DMS 273 (cell line): ENCODE measurements at regions not wholly inside any gene's neighbourhood (a gene's known extent, or its start where the extent isn't known, plus 50 kb on each side); places are given as distances from the start of the nearest gene placed in this dataset.
"Not testable (repeated sequence)": the region's sequence is repeated elsewhere in the genome, so short reads cannot be mapped to it uniquely, and the experiment has no call there.

Experiments used
- DNase-seq: peaks from one replicate; lab custom pipeline; 2025; ENCODE audit not compliant: unreplicated experiment; lab: John Stamatoyannopoulos, UW

DNA sequence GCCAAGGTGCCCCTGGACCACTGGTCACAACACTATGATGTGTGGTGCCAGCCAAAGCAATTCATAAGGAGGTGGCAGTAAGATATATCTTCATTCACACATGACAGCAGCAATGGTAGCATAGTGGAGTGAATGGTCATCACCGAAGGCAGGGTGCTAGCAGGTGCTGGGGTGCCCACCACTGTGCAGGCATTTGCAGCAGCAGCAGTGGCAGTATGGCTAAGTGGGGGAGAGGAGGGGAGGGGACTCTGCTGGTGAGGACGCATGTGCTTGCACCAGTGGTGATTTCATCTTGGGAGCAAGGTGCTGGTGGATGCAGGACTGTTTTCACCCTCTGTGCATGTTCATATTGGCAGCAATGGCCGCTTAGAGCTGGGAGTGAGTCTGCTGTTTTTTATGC is 419.1 kb upstream of the KLHL4 start:
- DNase-seq, result no peak

DNA sequence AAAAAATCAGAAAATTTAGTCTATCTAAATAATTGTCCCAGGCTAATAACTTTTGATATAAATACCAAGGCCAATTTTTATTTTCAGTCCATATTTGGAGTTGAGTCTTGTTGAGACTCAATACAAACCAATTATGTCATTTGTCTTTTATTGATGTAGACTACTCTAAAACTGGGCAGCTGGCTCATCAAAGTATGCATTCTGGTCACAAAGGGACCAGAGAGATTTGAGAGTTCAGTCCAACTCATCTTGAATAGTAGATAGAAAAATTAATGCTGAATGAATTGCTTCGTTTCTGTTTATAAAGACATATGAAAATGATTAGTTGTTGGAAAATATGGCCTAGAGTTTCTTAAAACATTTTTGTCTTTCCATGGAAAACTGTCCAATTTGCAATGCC is 412.5 kb upstream of the KLHL4 start:
- no peak for DNase-seq

DNA sequence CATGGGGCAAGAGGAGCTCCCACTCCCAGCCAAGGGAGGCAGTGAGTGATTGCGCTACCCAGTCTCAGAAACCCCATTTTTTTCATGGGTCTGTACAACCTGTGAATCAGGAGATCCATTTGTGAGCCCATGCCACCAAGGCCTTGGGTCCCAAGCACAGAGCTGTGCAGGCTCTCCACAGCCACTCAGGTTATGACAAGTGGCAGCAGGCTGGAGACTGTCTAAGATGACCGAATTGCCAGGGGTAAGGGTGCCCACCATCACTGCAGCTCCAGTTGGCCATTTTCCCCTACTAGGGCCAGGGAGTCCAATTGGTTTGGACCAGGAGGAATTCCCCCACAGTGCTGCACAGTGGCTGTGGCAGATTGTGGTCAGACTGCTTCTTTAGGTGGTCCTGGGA is 407.5 kb upstream of the KLHL4 start:
- no peak for DNase-seq

DNA sequence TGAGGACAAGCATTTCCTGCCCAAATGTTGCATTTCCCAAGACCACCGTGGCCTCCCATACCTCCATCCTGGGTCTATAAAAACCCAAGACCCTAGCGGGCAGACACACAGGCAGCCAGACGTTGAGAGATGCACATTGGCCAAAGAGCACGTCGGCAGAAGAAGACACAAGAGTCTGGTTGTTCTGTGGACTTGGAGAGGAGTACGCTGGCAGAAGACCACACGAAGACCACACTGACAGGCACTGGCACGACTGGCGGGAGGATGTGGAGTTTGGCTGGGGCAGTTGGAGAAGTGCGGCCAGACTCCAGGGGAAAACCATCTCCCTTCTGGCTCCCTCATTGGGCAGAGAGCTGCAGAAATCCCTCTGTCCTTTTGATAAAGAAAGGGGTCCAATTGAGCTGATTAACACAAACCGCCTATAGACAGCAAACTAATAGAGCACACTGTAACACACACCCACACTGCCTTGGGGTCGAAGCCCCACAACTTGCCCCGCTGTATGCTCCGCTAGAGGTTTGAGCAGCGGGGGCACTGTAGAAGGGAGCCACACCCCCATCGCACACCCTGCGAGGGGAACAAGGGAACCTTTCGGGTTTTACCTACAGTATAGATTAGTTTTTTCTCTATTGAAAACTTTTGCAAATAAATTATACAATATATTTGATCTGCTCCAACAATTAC is 376.7 kb upstream of the KLHL4 start:
- no peak for DNase-seq

- peak; percentile 22 for DNase-seq
Measured at GRCh38 chrX:87160435-87161010, 357.1 kb upstream of the KLHL4 start.

DNA sequence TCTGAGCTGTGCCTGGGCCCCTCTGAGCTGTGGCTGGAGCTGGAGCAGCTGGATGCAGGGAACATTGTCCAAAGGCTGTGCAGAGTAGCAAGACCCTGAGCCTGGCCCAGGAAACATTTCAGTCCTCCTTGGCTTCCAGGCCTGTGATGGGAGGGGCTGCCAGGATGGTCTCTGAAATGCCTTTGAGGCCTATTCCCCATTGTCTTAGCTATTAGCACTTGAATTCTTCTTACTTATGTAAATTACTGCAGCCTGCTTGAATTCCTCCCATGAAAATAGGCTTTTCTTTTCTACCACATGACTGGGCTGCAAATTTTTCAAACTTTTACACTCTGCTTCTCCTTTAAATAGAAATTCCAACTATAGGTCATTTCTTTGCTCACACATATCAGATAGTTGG is 349.8 kb upstream of the KLHL4 start:
- no peak for DNase-seq

DNA sequence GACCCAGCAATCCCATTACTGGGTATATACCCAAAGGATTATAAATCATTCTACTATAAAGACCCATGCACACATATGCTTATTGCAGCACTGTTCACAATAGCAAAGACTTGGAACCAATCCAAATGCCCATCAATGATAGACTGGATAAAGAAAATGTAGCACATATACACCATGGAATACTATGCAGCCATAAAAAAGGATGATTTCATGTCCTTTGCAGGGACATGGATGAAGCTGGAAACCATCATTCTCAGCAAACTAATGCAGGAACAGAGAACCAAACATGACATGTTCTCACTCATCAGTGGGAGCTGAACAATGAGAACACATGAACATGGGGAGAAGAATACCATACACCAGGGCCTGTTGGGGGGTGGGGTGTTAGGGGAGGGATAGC is 339.6 kb upstream of the KLHL4 start:
- DNase-seq, result not testable (repeated sequence)
